Uterus (tissue), 2 donors: ENCODE measurements at regions not wholly inside any gene's neighbourhood (a gene's known extent, or its start where the extent isn't known, plus 50 kb on each side); places are given as distances from the start of the nearest gene placed in this dataset.

Experiments
- CTCF ChIP-seq, 4 experiments: fragments of 200-600 bp in 2 of 4; fragments of 450-650 bp in 2 of 4; sonication (generic) in 2 of 4; IDR thresholded peaks; one replicate each; pipeline ENCODE4 v1.5.1; 2016 to 2019; ENCODE audit warnings: antibody characterized with exemption in 4 of 4, mild to moderate bottlenecking in 2 of 4, moderate library complexity in 1 of 4
- POLR2A ChIP-seq, 2 donors: fragments of 450-650 bp; IDR thresholded peaks; one replicate each; pipeline ENCODE4 v1.6.1; 2016; ENCODE audit warnings: antibody characterized with exemption in 2 of 2, mild to moderate bottlenecking in 1 of 2, moderate library complexity in 1 of 2

- TF ChIP-seq CTCF (IDR thresholded peaks at IDR 0.05) (no peak), POLR2A (IDR thresholded peaks at IDR 0.05) (no peak)
Observed at GRCh38 chr6:140204154-140204553, 829.7 kb upstream of the CITED2 start.
